Activated naive CD4-positive, alpha-beta T cell treated with anti-CD3 and anti-CD28 coated beads, Interleukin-2, amount 50 U/mL, for 24 hours (primary cell): ENCODE measurements at regions not wholly inside any gene's neighbourhood (a gene's known extent, or its start where the extent isn't known, plus 50 kb on each side); places are given as distances from the start of the nearest gene placed in this dataset.

ENCODE experiments used
- H3K27ac Mint-ChIP-seq: one replicate; pipeline ENCODE4 v1.8.0; 2021; ENCODE audit warnings: mild to moderate bottlenecking, mixed read lengths
- H3K27me3 Mint-ChIP-seq: one replicate; pipeline ENCODE4 v1.8.0; 2021; ENCODE audit warnings: mixed read lengths
- H3K36me3 Mint-ChIP-seq: one replicate; pipeline ENCODE4 v1.8.0; 2021; ENCODE audit warnings: mixed read lengths
- H3K4me1 Mint-ChIP-seq: one replicate; pipeline ENCODE4 v1.8.0; 2021; ENCODE audit warnings: mixed read lengths
- H3K4me3 Mint-ChIP-seq: one replicate; pipeline ENCODE4 v1.8.0; 2021; ENCODE audit warnings: mild to moderate bottlenecking, mixed read lengths
- H3K9me3 Mint-ChIP-seq: one replicate; pipeline ENCODE4 v1.8.0; 2021; ENCODE audit warnings: mixed read lengths

- Mint-ChIP-seq H3K4me1 (no peaks in the 10 kb centered on the region), H3K27me3 (peaks cover 3% of the 10 kb centered on the region), H3K9me3 (no peaks in the 10 kb centered on the region), H3K27ac (no peak overlapping the region), H3K36me3 (no peaks in the 10 kb centered on the region), H3K4me3 (no peak overlapping the region)
These were observed 471.1 kb downstream of the TBC1D22A start for GRCh38 chr22:47233316-47234243.

- no peaks in the 10 kb centered on the region for H3K27me3 Mint-ChIP-seq
- H3K4me3 Mint-ChIP-seq: no peak overlapping the region
- no peaks in the 10 kb centered on the region for H3K4me1 Mint-ChIP-seq
- no peaks in the 10 kb centered on the region for H3K36me3 Mint-ChIP-seq
- H3K27ac Mint-ChIP-seq: no peak overlapping the region
- no peaks in the 10 kb centered on the region for H3K9me3 Mint-ChIP-seq
These were observed 470.3 kb downstream of the TBC1D22A start for GRCh38 chr22:47232753-47233152.

GRCh38 chr22:47232197-47232596, 469.7 kb downstream of the TBC1D22A start:
- Mint-ChIP-seq H3K4me3 (no peak overlapping the region), H3K36me3 (no peaks in the 10 kb centered on the region), H3K27ac (no peak overlapping the region), H3K27me3 (no peaks in the 10 kb centered on the region), H3K9me3 (no peaks in the 10 kb centered on the region), H3K4me1 (no peaks in the 10 kb centered on the region)

GRCh38 chr22:47231759-47232158, 469.3 kb downstream of the TBC1D22A start:
- peaks cover under 1% of the 10 kb centered on the region for H3K27me3 Mint-ChIP-seq
- H3K4me3 Mint-ChIP-seq: no peak overlapping the region
- peaks cover under 1% of the 10 kb centered on the region for H3K36me3 Mint-ChIP-seq
- no peaks in the 10 kb centered on the region for H3K4me1 Mint-ChIP-seq
- no peak overlapping the region for H3K27ac Mint-ChIP-seq
- H3K9me3 Mint-ChIP-seq: no peaks in the 10 kb centered on the region

GRCh38 chr22:47230741-47231140, 468.3 kb downstream of the TBC1D22A start:
- no peak overlapping the region for H3K4me3 Mint-ChIP-seq
- no peaks in the 10 kb centered on the region for H3K9me3 Mint-ChIP-seq
- H3K36me3 Mint-ChIP-seq: peaks cover 2% of the 10 kb centered on the region
- peaks cover 2% of the 10 kb centered on the region for H3K27me3 Mint-ChIP-seq
- no peak overlapping the region for H3K27ac Mint-ChIP-seq
- H3K4me1 Mint-ChIP-seq: no peaks in the 10 kb centered on the region

DNA sequence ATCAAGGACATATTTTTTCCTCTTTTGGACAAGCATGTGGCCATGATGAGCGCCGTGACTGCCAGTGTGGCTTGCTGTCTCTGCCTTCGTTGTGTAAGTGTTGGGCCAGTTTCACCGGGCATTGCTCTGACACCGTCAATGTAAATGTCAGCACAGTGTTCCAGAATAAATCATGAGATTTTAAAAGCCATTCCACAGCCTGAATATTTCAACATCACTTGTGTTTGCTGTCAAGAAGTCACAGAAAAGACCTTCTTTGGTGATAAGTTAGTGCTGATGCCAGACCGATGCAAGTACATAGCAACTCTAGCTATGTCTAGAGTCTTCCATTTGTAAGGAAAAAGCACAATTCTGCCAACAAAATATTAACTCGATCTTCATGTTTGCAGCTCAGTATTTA, 467.8 kb downstream of the TBC1D22A start:
- H3K4me3 Mint-ChIP-seq: no peak overlapping the region
- H3K27ac Mint-ChIP-seq: no peak overlapping the region
- H3K4me1 Mint-ChIP-seq: no peaks in the 10 kb centered on the region
- H3K9me3 Mint-ChIP-seq: no peaks in the 10 kb centered on the region
- peaks cover 2% of the 10 kb centered on the region for H3K27me3 Mint-ChIP-seq
- peaks cover 2% of the 10 kb centered on the region for H3K36me3 Mint-ChIP-seq

DNA sequence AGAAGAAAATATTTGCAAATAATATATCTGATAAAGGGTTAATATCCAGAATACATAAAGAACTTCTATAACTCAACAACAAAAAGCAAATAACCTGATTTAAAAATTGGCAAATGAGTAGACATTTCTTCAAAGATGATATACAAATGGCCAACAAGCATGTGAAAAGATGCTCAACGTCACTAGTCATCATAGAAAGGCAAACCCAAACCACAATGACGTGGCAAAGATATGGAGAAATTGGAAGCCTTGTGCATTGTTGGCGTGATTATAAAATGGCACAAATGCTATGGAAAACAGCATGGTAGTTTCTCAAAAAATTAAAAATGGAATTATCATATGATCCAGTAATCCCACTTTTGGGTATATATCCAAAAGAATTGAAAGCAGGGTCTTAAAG, 466.3 kb downstream of the TBC1D22A start:
- Mint-ChIP-seq H3K27ac (no peak overlapping the region), H3K4me1 (no peaks in the 10 kb centered on the region), H3K27me3 (peaks cover 2% of the 10 kb centered on the region), H3K36me3 (peaks cover 2% of the 10 kb centered on the region), H3K9me3 (no peaks in the 10 kb centered on the region), H3K4me3 (no peak overlapping the region)

DNA sequence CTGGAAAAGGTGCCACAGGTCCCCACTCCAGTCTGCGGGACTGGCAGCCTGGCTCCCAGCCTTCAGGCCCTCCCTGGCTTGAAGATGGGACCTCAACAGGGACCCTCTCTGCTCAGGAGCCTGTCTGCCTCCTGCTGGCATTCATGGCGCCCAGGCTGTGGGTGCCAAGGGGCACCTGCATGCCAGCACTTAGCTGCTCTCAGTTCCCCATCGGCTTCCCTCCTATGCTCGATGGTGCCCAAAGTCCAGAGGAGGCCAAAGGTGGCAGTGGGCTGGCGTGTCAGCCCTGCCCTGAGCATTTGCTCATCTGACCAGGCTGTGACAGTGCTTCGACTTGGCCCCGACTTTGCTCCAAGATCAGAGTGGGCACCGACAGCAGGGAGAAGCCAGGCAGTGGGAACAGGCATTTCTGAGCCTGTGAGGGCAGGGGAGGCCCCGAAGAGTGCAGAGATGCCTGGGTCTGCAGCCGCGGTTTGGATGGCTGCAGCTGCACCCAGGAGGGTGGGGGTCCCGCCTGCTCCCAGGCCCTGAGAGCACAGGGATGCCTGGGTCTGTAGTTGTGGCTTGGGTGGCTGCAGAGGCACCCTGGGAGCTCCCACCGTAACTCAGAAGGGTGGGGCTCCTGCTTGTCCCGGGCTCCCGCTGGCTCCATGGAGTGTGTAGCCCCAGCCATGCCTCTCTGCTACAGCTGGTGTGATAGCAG, 463.6 kb downstream of the TBC1D22A start:
- Mint-ChIP-seq H3K27ac (no peak overlapping the region), H3K36me3 (peaks cover 2% of the 10 kb centered on the region), H3K4me3 (no peak overlapping the region), H3K4me1 (no peaks in the 10 kb centered on the region), H3K9me3 (no peaks in the 10 kb centered on the region), H3K27me3 (peaks cover 3% of the 10 kb centered on the region)

DNA sequence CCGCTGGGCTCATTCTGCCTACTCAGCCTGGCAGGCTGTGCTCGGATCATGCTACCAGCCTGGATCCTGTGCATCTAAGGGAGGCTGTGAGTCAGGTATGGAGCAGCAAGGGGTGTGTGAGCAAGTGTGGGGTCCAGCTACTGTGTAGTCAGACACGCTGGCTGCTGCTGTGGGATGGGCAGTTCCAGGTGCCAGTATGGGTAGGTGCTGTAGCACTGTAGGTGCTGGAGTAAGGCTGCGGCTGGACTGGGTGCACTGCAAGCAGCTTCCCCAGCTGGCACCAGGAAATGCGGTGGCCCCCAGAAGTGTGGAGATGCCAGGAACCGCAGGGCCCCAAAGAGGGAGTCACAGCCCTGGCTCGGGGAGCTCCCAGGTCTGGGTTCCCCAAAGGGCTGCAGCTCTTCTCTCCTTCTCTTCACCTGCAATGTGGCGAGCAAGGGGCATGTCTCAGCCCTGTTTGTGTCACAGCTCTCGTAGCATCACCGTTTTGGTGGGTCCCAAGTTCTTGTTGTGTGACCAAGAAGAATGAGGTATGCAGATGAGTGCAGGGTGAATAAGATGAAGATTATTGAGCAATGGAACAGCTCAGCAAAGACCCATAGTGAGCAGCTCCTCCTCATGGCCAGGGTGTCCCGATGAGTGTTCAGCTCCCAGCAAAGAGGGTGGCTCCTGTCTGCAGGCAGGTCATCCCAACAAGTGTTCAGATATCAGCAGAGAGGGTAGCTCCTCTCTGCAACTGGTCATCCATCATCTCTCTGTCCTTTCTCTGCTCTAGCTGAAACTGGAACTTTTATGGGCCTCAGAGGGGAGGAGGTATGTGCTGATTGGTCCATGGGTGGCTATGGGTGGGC, 462.9 kb downstream of the TBC1D22A start:
- Mint-ChIP-seq H3K27ac (no peak overlapping the region), H3K36me3 (peaks cover 2% of the 10 kb centered on the region), H3K4me3 (no peak overlapping the region), H3K27me3 (peaks cover 3% of the 10 kb centered on the region), H3K4me1 (no peaks in the 10 kb centered on the region), H3K9me3 (no peaks in the 10 kb centered on the region)
